GM18907 (cell line): ENCODE measurements at regions not wholly inside any gene's neighbourhood (a gene's known extent, or its start where the extent isn't known, plus 50 kb on each side); places are given as distances from the start of the nearest gene placed in this dataset.
"Not testable (repeated sequence)": the region's sequence is repeated elsewhere in the genome, so short reads cannot be mapped to it uniquely, and the experiment has no call there.

Experiments
- ATAC-seq: cut with Tn5 transposase; IDR thresholded peaks from one replicate; pipeline ENCODE4 v1.9.1; 2021; ENCODE audit warnings: mild to moderate bottlenecking, moderate library complexity; ENCODE audit not compliant: unreplicated experiment

DNA sequence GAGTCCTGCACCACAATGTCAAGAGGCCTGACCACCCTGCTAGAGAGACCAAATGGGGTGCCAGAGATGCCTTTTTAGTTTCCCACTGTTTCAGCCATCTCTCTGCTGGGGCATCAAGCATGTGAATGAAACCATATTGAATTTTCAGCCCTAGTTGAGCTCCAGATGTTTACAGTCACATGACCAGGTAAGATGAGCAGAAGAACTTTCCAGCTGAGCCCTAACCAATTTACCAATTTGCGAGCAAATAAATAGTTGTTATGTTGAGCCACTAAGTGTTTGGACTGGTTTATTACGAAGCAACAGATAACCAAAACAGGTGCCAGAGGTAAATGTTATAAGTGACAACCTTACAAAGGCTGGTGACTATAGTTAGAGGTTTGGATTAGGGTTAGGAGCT lies 209.1 kb upstream of the CCL2 start:
- ATAC-seq: no peak

DNA sequence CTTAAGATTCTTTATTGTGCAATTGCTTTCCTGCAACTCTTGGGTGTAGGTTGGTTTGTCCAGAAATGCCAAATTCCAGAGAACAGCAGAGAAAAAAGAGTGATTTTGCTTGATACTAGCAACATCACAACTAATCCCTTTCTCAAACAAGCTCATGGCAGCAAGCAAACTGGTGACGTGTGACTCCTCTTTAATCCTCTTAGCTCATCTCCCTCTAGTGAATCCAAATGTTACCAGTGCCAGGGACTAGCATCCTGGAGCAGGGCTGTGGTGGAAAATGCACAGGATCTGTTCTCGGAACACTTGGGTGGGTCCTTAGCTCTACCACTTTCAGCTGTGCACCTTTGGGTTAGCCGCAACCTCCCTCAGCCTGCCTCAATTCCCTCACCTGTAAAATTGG lies 204.0 kb upstream of the CCL2 start:
- ATAC-seq: no peak

DNA sequence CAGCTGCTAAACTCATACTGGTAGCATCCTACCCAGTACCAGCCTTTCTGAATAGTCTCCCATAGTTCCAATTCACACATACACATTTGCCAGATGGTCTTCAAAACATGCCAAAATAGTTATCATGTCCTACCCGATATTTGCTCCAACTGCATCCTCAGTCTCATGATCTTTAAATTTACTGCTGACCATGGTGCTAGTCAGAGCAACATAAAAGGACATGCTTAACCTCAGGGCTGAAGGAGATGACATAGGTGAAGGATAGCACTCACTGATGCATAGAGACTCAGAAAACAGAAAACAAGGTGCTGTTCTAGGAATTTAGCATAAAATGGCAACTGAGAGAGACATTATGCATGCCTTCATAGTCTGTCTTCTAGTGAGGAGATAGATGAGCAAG lies 200.6 kb upstream of the CCL2 start:
- ATAC-seq: no peak

GRCh38 chr17:34055606-34056005 lies 199.5 kb upstream of the CCL2 start:
- no peak for ATAC-seq

- no peak for ATAC-seq
Observed at GRCh38 chr17:34059423-34060220, 195.5 kb upstream of the CCL2 start.

DNA sequence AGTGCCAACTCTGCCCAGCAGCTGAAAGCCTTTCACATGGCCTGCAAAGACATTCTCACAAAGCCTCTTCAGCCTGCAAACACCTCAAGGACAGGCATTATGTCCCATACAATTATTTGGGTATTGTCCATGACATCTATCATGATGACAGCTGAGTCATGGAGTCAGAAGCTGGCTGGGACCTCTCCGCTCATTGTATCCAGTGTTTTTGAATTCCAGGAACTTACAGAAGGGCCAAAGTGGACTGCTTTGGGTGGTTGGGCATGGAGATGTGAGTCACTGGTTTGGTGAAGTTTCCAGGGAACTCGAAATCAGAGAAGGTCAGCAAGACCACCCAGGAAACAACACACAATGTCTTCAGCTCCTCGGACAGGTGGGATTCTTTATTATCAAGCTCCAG lies 188.6 kb upstream of the CCL2 start:
- no peak for ATAC-seq

DNA sequence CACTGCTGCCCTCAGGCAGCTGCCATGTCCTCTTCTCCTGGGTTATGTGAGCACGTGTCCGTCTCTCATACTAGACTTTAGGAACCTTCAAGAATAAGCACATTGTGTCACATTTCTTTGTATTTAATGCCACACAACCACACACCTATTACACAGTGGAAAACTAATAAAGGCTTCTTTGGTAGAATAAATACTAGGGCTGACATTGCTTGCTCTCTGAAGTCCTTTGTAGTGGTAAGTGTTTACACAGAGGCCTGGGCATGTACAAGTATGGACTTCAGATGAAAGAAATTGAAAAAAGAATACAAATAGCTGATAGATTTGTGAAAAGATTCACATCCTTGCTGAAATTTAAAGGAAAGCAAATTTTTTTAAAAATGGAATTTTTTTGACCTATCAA lies 188.1 kb upstream of the CCL2 start:
- no peak for ATAC-seq

DNA sequence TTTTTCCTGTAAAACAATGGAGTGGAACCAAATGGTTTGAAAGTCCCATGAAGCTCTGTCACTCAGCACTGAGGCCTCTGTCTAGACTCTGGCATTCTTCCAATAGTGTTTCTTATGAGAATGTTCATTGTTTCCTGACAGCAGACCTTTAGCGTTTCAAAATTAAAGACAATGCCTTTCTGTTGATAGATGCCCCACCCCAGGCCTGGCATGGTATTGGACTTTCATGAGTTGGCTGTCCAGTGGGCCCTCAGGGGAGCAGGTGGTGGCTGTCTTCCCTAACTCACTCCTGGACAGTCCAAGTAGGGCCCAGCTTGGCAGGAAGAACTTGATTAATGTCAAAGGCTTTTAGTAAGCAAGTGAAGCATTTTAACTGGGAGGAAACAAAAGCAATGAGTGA lies 186.5 kb upstream of the CCL2 start:
- no peak for ATAC-seq

DNA sequence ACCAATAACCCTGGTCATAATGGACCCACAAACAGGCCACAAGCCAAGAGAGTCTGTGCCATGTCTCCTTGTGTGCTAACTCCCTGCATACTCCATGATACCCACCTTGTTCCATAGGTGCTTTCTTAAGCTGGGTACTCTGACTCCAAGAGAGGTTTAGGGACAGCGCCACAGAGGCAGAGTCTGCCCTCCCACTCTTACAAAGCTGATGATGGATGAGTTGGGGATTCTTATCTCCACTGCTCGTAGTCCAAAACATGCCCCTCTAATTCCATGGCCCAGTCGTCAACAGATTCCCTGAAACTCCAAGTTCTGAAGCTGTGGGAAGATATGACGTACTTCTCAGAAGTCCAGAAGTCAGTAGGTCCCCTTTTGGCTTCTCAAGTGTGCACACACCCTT lies 184.4 kb upstream of the CCL2 start:
- no peak for ATAC-seq

DNA sequence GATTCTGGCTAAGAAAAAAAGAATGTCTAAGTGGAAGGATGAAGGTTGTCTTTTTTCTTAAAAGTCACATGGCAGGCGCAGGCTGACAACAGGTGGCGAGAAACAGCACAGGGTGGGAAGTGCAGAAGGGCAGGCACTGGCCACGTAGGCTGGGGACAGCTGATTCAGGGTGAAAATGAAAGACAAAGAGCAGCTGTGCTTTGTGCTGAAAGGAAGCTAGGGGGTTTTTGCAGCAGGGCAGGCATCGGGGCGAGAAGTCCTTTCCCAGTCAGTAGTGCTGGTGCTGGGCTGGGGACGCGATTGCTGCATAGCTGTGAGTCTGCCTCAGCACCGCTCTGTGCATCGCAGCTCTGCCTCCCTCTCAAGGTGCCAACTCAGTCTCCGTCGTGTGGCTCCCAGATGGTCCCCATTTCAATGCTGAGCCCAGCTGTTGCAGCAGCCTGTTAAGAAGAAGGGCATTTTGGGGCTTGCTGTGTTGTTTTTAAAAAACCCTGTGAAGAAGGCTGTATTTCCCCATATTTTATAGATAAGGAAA lies 183.1 kb upstream of the CCL2 start:
- no peak for ATAC-seq

- no peak for ATAC-seq
Observed at GRCh38 chr17:34075076-34075475, 180.0 kb upstream of the CCL2 start.

- ATAC-seq: no peak
Observed at GRCh38 chr17:34076743-34077631, 178.1 kb upstream of the CCL2 start.

- no peak for ATAC-seq
Observed at GRCh38 chr17:34081269-34081668, 173.8 kb upstream of the CCL2 start.

GRCh38 chr17:34082404-34082803 lies 172.7 kb upstream of the CCL2 start:
- ATAC-seq: no peak

GRCh38 chr17:34089042-34089441 lies 166.0 kb upstream of the CCL2 start:
- ATAC-seq: not testable (repeated sequence)

- no peak for ATAC-seq
Observed at GRCh38 chr17:34090593-34090992, 164.5 kb upstream of the CCL2 start.

DNA sequence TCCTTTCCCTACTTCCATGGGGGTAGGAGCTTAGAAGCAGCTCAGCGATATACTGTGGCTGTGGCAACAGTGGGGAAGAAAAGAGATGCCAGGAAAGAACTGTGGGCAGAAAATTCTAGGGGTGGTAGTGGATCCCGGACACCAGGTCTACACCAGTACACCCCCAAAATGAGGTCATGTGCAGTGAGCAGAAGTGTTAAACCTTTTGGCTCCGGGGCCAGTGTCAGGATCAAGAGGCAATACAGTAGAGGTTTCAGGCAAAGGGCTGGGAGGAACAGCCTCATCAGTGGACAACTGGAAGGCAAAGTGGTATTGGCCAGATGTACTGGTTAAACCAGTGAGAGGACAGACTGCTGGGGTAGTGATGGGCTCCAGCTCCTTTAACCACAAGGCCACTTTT lies 163.1 kb upstream of the CCL2 start:
- ATAC-seq: no peak

DNA sequence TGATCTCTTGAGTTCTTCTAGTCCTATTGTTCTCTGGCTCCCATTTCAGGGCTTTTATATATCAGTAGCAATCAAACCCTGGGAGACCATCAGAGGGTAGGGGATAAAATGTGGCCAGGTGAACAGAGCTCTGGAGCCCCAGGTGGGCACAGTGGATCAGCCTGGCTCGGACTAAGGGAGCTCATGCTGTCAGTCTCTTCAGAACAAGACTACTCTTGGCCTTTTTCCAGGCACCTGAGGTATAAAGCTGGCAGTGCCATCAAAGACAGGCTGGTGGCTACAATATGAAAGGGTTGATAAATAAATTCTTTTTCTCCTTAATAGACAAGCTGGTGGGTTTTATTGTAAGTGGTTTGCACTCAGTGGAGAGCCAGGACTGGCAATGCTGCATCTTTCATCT lies 160.0 kb upstream of the CCL2 start:
- no peak for ATAC-seq

DNA sequence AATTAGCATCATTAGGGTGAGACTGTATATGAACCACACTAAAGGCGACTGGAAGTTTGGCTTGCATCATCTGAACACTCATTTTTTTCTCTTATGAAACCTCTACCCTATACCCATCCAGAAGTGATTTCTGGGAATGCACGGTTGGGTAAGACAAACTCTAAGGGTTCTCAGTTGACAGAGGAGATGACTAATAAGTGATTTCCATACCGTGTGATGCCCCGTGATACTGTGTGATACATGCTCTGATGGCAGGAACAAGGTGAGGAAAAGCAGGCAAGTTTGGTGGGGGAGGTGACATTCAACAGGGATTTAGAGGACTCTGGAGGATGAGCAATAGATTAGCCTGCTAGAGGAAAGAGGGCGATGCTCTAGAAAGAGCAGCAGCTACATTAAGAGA lies 156.4 kb upstream of the CCL2 start:
- ATAC-seq: no peak

- ATAC-seq: no peak
Observed at GRCh38 chr17:34099859-34100515, 155.1 kb upstream of the CCL2 start.

DNA sequence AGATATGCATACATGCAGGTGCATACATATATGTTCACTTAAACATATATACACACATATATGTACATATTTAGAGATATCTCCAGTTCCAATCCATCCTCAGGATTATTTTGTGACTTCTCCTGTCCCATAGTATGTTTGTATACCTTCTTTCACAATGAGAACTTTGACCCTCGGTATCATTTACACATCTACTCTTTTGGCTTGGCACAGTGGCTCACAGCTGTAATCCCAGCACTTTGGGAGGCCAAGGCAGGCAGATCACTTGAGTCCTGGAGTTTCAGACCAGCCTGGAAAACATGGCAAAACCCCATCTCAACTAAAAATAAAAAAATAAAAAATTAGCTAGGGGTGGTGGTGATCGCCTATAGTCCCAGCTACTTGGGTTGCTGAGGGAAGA lies 148.1 kb upstream of the CCL2 start:
- no peak for ATAC-seq
